ENCODE measurements at regions not wholly inside any gene's neighbourhood (a gene's known extent, or its start where the extent isn't known, plus 50 kb on each side); places are given as distances from the start of the nearest gene placed in this dataset.

GRCh38 chr11:41980741-41981140 is 521.3 kb upstream of the LRRC4C start:
- no peak for TF ChIP-seq POLR2A (IDR thresholded peaks at IDR 0.05)
- TF ChIP-seq CTCF (IDR thresholded peaks at IDR 0.05), result no peak

All from Peyer's patch (tissue), 4 donors.